ENCODE measurements at regions not wholly inside any gene's neighbourhood (a gene's known extent, or its start where the extent isn't known, plus 50 kb on each side); places are given as distances from the start of the nearest gene placed in this dataset.

DNA sequence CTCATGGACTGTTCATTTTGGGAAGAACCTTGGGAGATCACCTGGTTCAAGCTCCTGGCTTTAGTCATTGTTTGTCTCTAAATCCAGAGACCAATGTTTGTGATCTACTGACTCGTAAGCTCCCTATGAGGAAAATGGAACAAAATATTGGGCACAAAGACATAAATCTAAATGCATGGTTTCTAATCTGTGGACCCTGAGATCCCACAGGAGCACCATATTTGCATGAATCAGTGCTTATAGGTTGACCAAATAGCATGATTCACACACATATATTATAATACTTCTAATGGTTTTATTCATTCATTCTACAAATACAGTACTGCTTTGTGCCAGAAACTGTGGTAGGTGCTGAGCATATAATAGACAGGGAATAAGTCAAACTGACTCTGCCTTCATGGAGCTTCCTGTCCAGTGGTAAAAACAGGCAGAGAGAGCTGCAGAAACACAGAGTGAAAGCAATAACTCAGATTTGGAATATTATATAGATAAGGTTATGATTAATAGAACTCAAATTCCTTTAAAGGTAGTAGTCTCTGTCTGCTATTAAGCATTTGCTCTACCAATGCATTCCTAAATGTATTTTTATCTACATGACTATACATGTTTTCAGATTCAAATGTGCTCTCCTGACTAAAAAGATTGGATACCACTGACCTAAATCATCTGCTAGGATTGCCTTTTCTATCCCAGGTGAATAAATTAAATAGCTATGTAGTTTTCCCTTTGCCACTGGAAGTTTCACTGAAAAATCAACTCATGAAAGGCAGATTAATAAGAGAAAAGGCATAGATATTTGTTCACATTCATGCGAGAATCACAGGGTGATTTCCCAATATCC, 198.6 kb upstream of the CAMK1G start:
- H3K9me3 ChIP-seq (ENCODE audit: control insufficient read depth, insufficient read depth, low read depth, low read length): no peaks in the 10 kb centered on the region
- no TSS peak for BruUV-seq (replicated peaks)
- in situ Hi-C loops (cut with HindIII; ENCODE audit: low pct_unique_long_range_greater_than_20kb, low sequenced_read_pairs): no loop called here
- H3K36me3 ChIP-seq (ENCODE audit: control insufficient read depth, insufficient read depth, low read length): no peaks in the 10 kb centered on the region
- H3K27me3 ChIP-seq (ENCODE audit: control insufficient read depth, insufficient read depth, low read length): no peaks in the 10 kb centered on the region
- DNase-seq (ENCODE audit: low read depth, low spot score): no peak
- H3K27ac ChIP-seq (ENCODE audit: low read length): no peak overlapping the region
- TF ChIP-seq, protein P1, sequence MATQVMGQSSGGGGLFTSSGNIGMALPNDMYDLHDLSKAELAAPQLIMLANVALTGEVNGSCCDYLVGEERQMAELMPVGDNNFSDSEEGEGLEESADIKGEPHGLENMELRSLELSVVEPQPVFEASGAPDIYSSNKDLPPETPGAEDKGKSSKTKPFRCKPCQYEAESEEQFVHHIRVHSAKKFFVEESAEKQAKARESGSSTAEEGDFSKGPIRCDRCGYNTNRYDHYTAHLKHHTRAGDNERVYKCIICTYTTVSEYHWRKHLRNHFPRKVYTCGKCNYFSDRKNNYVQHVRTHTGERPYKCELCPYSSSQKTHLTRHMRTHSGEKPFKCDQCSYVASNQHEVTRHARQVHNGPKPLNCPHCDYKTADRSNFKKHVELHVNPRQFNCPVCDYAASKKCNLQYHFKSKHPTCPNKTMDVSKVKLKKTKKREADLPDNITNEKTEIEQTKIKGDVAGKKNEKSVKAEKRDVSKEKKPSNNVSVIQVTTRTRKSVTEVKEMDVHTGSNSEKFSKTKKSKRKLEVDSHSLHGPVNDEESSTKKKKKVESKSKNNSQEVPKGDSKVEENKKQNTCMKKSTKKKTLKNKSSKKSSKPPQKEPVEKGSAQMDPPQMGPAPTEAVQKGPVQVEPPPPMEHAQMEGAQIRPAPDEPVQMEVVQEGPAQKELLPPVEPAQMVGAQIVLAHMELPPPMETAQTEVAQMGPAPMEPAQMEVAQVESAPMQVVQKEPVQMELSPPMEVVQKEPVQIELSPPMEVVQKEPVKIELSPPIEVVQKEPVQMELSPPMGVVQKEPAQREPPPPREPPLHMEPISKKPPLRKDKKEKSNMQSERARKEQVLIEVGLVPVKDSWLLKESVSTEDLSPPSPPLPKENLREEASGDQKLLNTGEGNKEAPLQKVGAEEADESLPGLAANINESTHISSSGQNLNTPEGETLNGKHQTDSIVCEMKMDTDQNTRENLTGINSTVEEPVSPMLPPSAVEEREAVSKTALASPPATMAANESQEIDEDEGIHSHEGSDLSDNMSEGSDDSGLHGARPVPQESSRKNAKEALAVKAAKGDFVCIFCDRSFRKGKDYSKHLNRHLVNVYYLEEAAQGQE (IDR thresholded peaks at IDR 0.05; ENCODE audit: insufficient read depth in 1 of 2, low read depth in 2 of 2, low read length in 1 of 2): no peak
- no peak for TF ChIP-seq SIN3A (IDR thresholded peaks at IDR 0.05; ENCODE audit: borderline replicate concordance, insufficient read depth, low read depth, low read length)
- ChIA-PET POLR2A (no interaction called here), CTCF (no interaction called here)
- H3K4me3 ChIP-seq (ENCODE audit: low read depth in 2 of 2, low read length in 2 of 2): no peak overlapping the region
- intact Hi-C loops (cut with micrococcal nuclease; ENCODE audit: unreplicated experiment): no loop called here
- no peaks in the 10 kb centered on the region for H3K4me1 ChIP-seq (ENCODE audit: control insufficient read depth, insufficient read depth, low read length)
- no peak for ATAC-seq

DNA sequence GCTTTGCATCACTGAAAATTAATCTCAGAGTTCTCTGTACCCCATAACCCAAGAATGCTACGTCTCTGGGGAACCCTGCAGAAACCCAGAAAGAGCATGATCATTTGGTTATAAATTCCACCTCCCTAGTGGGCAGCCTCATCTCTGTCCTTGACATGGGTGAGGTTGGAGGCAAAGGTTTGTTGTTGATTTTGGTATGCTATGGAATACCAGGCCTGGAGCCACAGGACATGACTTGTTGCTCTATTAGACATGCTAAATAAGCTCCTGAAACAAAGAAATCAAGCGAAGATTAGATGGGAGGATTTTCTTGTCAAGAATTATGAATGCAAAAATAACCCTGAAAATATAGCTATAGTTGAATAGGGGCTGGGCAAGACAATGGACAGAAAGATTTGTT, 197.4 kb upstream of the CAMK1G start:
- no peak for TF ChIP-seq TCF7L2 (IDR thresholded peaks at IDR 0.05; ENCODE audit: low read depth, low read length)
- DNase-seq (ENCODE audit: low read depth, low spot score) (no peak), ATAC-seq (no peak)
- Histone ChIP-seq H3K4me1 (ENCODE audit: control insufficient read depth, insufficient read depth, low read length) (no peaks in the 10 kb centered on the region), H3K36me3 (ENCODE audit: control insufficient read depth, insufficient read depth, low read length) (no peaks in the 10 kb centered on the region), H3K4me3 (ENCODE audit: low read depth in 2 of 2, low read length in 2 of 2) (no peak overlapping the region), H3K27ac (ENCODE audit: low read length) (no peak overlapping the region), H3K27me3 (ENCODE audit: control insufficient read depth, insufficient read depth, low read length) (no peaks in the 10 kb centered on the region), H3K9me3 (ENCODE audit: control insufficient read depth, insufficient read depth, low read depth, low read length) (no peaks in the 10 kb centered on the region)
- no TSS peak for BruUV-seq (replicated peaks)
- intact Hi-C loops (cut with micrococcal nuclease; ENCODE audit: unreplicated experiment) (no loop called here), in situ Hi-C loops (cut with HindIII; ENCODE audit: low pct_unique_long_range_greater_than_20kb, low sequenced_read_pairs) (no loop called here)
- POLR2A ChIA-PET: no interaction called here
- CTCF ChIA-PET: no interaction called here

DNA sequence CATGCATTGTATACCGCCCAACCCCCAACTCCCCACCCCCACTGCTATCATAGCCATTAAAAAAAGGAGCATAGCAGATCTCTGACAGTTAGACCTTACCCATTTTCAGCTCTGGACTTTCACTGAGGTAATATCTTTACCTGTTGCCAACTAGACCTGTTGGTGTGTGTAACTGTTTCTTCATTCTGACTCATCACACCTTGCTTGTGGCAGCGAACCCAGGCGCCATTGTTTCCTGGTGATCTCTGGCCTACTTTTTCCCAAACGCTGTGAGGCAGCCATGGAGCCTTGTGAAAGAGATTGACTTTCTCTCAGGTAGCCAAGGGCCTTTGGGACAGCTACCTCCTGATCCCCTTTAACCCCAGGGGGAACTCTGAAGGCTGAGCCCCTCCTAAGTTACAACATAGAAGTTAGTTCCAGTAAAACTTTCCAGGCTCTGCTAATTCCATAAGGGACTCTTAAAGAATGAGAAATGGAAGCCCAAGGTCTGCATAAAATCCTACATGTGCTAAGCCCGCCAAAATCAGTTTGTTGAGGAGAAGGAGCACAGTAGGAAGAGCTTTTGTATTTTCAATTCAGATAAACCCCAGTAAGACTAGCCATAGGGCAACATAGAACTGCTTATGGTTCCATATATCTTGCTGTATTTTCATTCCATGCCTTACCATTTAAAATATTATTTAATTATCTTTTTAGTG, 196.1 kb upstream of the CAMK1G start:
- Histone ChIP-seq H3K27ac (ENCODE audit: low read length) (no peak overlapping the region), H3K36me3 (ENCODE audit: control insufficient read depth, insufficient read depth, low read length) (no peaks in the 10 kb centered on the region), H3K4me1 (ENCODE audit: control insufficient read depth, insufficient read depth, low read length) (no peaks in the 10 kb centered on the region), H3K9me3 (ENCODE audit: control insufficient read depth, insufficient read depth, low read depth, low read length) (no peaks in the 10 kb centered on the region), H3K4me3 (ENCODE audit: low read depth in 2 of 2, low read length in 2 of 2) (no peak overlapping the region), H3K27me3 (ENCODE audit: control insufficient read depth, insufficient read depth, low read length) (no peaks in the 10 kb centered on the region)
- in situ Hi-C loops (cut with HindIII; ENCODE audit: low pct_unique_long_range_greater_than_20kb, low sequenced_read_pairs) (no loop called here), intact Hi-C loops (cut with micrococcal nuclease; ENCODE audit: unreplicated experiment) (no loop called here)
- POLR2A ChIA-PET: no interaction called here
- TF ChIP-seq TCF7L2 (IDR thresholded peaks at IDR 0.05; ENCODE audit: low read depth, low read length) (no peak), SIN3A (IDR thresholded peaks at IDR 0.05; ENCODE audit: borderline replicate concordance, insufficient read depth, low read depth, low read length) (no peak), POLR2AphosphoS5 (IDR thresholded peaks at IDR 0.05; ENCODE audit: low read depth, low read length) (no peak)
- TF ChIP-seq, protein P2, sequence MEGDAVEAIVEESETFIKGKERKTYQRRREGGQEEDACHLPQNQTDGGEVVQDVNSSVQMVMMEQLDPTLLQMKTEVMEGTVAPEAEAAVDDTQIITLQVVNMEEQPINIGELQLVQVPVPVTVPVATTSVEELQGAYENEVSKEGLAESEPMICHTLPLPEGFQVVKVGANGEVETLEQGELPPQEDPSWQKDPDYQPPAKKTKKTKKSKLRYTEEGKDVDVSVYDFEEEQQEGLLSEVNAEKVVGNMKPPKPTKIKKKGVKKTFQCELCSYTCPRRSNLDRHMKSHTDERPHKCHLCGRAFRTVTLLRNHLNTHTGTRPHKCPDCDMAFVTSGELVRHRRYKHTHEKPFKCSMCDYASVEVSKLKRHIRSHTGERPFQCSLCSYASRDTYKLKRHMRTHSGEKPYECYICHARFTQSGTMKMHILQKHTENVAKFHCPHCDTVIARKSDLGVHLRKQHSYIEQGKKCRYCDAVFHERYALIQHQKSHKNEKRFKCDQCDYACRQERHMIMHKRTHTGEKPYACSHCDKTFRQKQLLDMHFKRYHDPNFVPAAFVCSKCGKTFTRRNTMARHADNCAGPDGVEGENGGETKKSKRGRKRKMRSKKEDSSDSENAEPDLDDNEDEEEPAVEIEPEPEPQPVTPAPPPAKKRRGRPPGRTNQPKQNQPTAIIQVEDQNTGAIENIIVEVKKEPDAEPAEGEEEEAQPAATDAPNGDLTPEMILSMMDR (IDR thresholded peaks at IDR 0.05): no peak
- TF ChIP-seq, protein P1 (IDR thresholded peaks at IDR 0.05; ENCODE audit: insufficient read depth in 1 of 2, low read depth in 2 of 2, low read length in 1 of 2): no peak
- ATAC-seq (no peak), DNase-seq (ENCODE audit: low read depth, low spot score) (no peak)
- CTCF ChIA-PET: interaction anchor here (0.6 kb wide), 1 partner anchor 18 kb away, joined by 3 read pairs; no protein-coding TSS in a partner anchor
- no TSS peak for BruUV-seq (replicated peaks)
